ENCODE measurements at regions not wholly inside any gene's neighbourhood (a gene's known extent, or its start where the extent isn't known, plus 50 kb on each side); places are given as distances from the start of the nearest gene placed in this dataset.

DNA sequence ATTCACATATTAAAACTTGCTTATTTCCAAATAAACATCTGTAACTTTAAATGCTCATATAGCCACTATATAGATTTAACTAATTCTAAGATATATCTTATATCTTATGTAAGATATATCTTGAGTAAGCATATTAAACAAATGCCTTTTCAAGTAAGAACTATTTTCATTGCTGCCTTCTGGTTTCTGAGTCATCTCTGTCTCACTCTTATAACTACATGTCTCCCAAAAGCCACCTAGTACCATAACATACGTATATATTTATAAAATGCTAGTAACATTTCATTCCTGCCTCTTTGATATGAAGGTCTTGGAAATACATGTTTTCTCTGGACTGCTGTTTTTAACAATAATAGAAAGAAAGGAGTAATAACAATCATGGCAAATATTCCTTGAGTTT lies 429.5 kb downstream of the DTWD2 start:
- no peak for DNase-seq (ENCODE audit: low read depth)
- H3K4me3 ChIP-seq (ENCODE audit: low read depth, low read length), result no peak overlapping the region

DNA sequence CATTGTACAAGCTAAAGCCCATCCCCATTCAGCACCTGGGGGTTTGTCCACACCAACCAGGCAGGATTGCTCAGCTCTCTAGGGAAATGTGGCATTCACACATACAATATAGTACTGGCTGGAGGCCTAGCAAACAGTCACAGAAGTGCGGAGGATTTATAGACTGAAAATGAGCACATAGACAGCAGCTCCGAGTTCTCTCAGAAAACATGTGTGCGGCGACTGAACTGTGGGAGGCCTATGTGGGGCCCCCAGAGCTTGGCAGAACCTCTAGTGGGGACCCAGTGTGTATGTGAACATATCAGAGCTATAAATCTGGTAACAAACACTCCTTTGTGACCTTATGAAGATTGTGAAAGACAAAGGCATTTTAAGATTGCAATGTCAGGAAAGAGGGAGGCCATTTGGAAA lies 431.1 kb downstream of the DTWD2 start:
- DNase-seq (ENCODE audit: low read depth), result peak; percentile 87
- H3K4me3 ChIP-seq (ENCODE audit: low read depth, low read length), result no peak overlapping the region

DNA sequence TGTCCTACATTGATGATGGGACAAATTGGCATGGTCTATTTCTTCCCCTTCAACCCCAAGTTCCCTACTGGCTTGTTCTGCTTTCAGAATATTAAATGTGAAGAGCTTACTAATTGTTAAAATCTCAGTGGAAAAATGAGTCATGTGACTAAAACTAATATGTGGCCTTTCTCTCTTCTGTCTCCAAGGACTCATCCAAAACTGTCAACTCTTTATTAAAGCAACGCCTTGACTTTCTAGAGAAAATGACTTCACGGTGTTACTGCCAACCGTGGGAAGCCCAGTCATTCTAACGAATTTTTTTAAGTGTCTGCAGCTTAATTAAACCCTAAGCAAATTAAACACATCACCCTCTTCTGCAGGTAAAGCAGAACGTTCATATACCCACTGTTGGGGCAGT lies 431.6 kb downstream of the DTWD2 start:
- no peak for DNase-seq (ENCODE audit: low read depth)
- no peak overlapping the region for H3K4me3 ChIP-seq (ENCODE audit: low read depth, low read length)

DNA sequence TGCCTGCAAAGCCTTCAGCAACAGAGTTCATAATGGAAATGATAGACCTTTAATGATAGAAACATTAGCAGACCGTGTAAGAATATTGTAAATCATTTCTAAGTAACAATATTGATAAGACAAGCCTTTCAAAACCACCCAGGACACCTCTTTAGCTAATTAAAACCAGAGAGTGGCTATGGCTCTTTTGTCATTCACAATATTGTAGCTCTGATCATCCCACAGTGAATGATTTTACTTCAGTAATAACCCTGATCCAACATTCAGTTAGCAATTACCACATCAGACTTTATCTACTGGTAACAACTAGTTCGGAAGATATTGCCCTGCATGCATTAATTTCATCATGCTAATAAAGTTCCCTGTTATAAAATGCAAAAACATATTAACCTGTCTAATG lies 432.6 kb downstream of the DTWD2 start:
- DNase-seq (ENCODE audit: low read depth), result no peak
- H3K4me3 ChIP-seq (ENCODE audit: low read depth, low read length), result no peak overlapping the region

DNA sequence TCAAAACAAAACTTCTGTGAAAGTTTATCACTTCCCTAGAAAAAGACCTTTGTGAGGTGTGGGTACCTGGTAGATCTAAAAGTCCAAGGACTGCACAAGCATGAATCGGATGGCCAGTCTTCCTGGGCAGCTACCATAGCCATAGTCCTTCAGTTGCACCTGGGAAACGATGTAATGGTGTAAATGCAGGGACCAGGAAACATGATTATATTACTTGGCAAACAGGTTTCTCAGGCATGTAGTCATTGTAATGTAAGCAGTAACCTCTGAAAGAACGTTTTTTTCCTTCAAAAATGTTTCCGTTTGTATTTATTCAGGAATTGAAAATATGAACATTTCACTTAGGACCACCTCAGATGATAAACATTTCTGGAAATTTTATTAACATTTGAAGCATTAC lies 433.4 kb downstream of the DTWD2 start:
- H3K4me3 ChIP-seq (ENCODE audit: low read depth, low read length), result no peak overlapping the region
- no peak for DNase-seq (ENCODE audit: low read depth)

DNA sequence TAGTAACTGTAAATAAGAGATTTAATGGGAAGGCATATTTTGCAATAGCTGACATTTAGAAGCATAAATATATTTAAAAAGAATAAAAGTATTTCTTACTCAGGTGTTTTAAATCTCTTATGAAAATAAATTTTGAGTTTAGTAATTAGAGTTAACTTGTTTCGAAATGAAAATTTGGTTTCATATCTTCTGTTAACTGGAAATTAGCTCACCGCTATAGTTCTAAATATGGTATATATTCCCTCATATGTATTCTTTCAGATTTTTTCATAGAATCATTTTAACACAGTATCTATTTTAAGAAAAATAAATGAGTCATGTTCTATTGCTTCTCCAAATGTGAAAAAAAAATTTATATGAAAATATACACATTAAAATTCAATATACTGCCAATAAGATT lies 434.1 kb downstream of the DTWD2 start:
- no peak for DNase-seq (ENCODE audit: low read depth)
- H3K4me3 ChIP-seq (ENCODE audit: low read depth, low read length), result no peak overlapping the region

DNA sequence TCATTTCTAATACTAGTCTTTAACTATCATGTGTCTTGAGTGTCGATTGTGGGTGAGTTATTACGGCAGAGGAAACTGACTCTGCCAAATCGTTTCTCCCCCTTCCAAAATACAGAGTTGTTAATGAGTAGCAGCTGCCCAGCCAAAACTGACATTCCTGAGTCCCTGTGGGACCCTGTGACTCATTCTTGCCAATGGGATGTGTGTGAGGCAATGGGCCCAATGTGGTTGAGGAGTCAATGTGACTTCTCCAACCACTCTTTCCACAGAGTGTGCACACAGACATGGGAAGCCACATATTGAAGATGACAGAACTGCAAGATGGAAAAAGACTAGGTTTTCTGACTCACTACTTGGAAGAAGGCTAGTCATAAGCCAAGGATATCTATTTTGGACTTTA lies 434.7 kb downstream of the DTWD2 start:
- H3K4me3 ChIP-seq (ENCODE audit: low read depth, low read length), result no peak overlapping the region
- DNase-seq (ENCODE audit: low read depth), result peak; percentile 98

DNA sequence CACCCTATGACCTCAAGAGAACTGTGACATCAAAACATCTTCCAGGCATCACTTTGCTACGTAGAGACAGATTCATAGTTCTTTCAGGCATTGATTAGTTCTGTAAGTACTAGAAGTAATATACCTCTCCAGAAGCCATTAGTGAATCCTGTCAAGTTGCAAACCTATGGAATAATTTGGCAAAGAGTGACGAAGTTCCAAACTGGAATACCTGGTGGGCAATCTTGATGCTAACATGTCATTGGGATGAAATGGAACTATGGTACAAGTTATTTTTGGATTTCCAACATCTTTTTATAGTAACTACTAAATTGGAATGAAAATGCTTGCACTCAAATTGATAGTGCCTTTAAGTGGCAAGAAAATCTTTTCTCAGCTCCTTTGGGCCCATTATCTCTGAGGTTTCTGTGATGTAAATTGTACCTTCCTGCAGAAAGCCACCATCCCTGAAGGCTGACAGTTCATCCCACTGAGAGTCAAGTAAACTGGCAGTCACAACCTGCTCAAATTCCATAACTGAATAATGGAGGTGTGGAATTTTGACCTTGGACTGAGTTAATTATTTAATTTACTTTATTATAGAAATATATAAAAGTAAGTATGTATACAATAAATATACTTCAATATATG lies 435.5 kb downstream of the DTWD2 start:
- no peak overlapping the region for H3K4me3 ChIP-seq (ENCODE audit: low read depth, low read length)
- DNase-seq (ENCODE audit: low read depth), result no peak

DNA sequence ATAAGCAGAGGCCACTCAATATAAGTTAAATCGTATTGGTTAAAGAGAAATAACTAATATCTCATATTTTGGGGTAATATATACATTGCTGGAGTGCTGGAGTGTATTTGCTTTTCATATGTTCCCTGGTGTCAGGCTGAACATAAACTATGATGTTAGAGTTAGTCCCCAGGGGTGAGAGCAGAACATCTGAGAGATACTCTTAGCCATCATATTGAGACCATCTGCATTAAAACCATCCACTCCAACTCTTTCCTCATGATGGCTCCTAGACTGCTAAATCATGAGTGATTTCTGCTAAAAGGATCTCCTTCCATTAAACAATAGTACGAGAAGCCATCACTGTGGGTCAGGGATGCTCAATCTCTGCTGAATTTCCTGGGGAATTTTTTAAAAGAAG lies 436.2 kb downstream of the DTWD2 start:
- DNase-seq (ENCODE audit: low read depth), result no peak
- no peak overlapping the region for H3K4me3 ChIP-seq (ENCODE audit: low read depth, low read length)

DNA sequence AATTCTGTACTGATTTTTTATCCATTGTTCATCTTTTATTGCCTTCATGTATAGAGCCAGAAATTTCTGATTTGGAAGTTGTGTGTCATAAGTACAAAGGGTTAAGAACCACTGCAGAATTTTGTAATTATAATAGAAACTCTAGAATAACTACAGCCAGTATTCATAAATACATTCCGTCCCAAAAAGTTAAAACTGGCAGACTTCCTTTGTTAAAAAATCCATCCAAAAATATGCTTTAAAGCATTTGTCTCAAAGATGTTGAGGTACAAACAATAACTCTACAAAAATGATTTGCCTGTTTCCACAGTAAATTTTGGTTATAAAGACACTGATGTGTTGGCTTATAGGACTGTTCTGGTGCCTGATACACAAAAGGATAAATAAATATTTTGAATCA lies 436.6 kb downstream of the DTWD2 start:
- DNase-seq (ENCODE audit: low read depth), result no peak

DNA sequence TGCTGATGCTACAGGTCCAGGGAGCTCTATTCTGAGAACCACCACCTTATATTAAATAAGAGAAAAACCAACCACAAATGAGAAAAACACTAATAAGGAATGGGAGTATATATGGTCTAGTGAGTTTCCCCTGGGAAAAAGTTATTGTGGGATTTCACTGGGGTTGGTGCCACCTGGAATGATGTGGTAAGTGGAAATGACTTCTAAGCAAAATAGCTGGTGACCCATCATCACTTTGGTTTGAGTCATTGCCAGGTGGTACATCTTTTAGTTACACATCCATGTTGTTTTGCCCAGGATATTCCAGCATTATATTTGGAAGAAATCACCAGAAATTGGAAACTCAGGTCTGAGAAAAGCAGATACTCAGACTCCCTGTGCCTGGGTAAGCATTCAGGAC lies 437.3 kb downstream of the DTWD2 start:
- no peak for DNase-seq (ENCODE audit: low read depth)

More for the DNA sequence above, 436.6 kb downstream of the DTWD2 start:
- no peak overlapping the region for H3K4me3 ChIP-seq (ENCODE audit: low read depth, low read length)

DNA sequence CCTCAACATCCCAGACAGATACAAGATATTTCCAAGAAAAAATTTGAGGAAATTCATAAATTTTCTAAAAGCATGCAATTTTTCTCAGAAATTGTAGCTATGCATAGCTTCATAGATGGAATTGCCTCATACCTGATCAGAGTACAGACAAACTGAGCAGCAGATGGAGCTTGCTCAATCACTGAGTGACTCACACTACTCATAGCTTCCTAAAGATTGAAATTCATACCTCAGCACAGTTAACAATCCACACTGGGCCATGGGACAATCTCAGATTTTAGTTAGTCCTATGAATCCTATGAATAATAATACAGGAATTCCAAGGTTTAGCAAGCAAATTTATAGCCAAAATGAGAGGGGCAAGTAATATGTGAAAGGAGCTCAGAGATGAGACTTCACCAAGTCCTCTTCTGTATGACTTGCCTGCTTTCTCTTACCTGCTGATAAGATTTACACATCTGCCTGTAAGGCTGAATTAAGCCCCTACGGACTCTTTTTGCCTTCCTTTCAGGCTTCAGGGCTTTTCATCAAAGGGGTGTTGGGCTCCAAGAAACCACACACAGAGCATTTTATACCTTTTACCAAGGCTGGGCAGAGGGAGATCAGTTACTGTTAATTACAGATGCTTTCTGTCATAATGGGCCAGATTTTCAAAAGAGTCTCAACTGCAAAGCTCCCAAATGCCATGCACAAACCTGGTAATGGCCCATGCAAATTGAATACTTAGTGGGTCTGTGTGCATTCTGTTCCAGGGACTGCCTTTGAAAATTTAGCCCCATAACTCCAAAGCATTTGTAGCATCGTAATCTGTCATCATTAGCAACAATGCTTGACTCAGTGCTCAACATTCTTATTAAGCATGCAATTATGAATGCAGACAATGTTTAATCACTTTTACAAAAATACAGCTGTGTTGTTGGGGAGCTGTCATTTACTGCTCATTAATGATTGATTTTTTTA lies 439.3 kb downstream of the DTWD2 start:
- DNase-seq (ENCODE audit: low read depth), result peak; percentile 68
- H3K4me3 ChIP-seq (ENCODE audit: low read depth, low read length), result no peak overlapping the region

More for the DNA sequence above, 437.3 kb downstream of the DTWD2 start:
- H3K4me3 ChIP-seq (ENCODE audit: low read depth, low read length), result no peak overlapping the region

DNA sequence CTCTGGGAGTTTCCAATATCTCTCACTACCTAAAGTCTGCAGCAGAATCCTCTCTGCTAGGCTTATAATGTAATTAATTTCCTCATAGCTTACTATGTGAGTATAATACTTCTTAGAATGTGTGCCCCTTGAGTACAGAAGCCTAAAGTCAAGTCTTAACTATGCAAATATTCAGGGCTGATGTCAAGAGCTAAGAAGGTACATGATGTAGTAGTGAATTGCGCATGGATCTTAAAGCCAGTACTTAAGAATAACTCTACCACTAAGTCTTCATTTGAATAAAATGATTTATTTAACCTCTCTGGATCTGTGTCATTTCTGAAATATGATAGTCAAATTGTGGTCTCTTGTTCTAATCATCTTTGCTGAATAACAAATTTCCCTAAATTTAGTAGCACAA lies 442.9 kb downstream of the DTWD2 start:
- H3K4me3 ChIP-seq (ENCODE audit: low read depth, low read length), result no peak overlapping the region
- no peak for DNase-seq (ENCODE audit: low read depth)

DNA sequence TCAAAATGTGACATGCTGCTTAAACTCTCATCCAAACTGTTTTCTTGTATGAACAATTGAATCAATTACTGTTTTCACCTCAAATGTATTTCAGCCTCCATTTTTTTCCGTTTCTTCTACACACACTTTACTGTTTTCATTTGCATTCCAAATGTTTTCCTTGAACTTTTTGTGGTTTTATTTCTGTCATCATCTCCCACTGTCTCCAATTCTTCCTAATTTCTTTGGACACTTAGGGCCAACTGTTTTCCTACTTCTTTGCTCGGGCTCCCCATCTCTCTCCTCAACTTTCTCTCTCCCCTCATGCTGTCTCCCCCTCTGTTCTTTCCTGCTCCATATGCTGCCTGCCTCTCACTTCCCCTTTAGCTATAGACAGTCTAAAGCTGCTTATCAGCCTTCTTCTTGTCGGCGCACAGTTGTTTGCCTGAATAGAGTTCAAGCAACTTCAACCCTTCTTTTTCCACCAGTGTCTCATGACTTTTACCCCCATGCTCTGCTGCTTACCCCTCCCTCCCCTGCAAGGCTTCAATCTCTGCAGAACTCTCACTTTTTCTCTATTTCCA lies 443.4 kb downstream of the DTWD2 start:
- H3K4me3 ChIP-seq (ENCODE audit: low read depth, low read length), result no peak overlapping the region
- no peak for DNase-seq (ENCODE audit: low read depth)

DNA sequence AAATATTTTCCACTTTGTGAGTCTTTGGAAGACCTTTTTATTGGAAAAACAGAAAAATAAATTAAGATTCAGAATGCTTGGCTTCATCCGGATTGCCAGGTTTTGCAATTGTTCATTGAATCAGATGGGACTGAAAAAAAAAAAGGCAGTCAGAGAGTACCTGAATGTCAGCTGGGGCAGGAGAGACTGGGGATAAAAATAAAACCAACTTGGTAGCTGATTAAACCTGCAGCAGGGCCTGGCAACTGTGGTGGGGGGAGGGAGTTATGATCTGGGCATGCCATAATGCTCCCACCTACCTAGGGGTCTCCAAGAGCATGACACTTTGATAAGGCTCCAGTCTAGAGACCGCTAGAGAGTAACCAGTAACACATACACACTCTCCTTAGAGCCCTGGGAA lies 454.4 kb downstream of the DTWD2 start:
- DNase-seq (ENCODE audit: low read depth), result no peak

DNA sequence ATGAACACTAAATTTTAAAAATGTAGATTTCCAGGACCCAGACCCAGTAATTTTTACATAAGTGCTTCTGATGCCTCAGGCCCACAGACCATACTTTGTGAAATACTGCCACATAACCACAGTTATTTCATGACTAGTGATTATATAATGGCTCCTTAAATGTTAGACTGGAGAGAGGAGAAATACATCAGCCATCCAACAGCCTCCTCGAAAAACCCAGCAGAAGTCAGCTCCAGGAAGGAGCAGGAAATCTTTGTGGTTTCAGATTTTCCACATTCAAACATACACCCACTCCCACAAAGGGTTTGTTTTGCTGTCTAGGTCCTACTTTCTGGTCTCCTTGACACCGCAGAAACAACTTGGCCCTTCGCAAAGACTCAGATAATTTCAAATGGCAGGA lies 455.2 kb downstream of the DTWD2 start:
- H3K4me3 ChIP-seq (ENCODE audit: low read depth, low read length), result no peak overlapping the region
- no peak for DNase-seq (ENCODE audit: low read depth)

More for the DNA sequence above, 454.4 kb downstream of the DTWD2 start:
- H3K4me3 ChIP-seq (ENCODE audit: low read depth, low read length), result no peak overlapping the region

DNA sequence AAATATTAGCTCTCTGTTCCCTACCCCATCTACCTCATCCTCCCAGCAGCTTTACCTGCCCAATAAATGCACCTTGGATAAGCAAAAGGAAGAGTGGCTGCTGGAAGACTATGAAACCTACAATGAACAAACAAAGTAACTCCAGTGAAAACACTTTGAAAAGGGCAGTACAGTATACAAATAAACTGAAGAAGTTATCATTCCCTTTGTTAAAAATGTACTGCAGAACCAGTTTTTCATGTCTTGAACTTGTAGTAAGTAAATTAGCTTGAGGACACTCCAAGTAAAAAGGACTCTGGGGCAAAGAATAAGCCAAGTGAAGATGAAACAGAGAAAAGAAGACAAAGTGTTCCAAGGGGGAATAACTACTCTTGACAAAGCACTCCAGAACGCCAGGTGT lies 457.1 kb downstream of the DTWD2 start:
- DNase-seq (ENCODE audit: low read depth), result no peak
- H3K4me3 ChIP-seq (ENCODE audit: low read depth, low read length), result no peak overlapping the region

DNA sequence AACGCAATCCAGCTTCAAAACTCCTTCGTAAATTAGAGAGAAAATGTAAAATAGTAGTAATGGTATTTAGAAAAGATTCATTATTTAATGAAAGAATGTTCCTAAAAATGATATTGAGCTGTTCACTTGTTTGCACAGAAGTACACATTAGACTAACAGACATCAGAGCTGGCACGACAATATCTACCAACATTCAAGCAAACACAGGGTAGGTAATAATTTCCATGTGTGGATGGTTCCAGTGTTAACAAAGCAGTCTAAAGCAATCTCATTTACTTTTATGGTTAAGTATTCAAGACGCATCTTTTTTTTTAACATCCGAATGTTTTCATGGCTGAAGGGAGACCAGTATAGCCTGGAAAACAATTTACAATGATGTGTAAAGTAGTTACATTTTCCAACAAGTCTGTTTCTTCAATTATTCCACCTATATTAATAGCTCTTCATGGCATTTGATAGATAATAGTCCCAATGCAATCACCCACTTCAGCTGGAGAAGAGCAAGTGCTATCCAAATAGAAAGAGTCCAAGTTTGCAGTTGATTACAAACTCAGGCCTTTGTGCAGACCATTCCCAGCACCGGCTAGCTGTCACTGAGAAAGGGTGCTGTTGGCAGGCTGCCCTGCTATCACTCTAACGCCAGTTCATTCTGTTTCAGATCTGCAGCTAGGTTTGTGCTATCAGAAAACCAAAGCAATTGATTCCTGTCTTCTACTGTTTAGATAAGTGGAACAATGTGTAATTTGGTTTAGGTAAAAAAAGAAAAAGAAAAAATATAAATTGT lies 458.8 kb downstream of the DTWD2 start:
- no peak overlapping the region for H3K4me3 ChIP-seq (ENCODE audit: low read depth, low read length)
- DNase-seq (ENCODE audit: low read depth), result no peak

DNA sequence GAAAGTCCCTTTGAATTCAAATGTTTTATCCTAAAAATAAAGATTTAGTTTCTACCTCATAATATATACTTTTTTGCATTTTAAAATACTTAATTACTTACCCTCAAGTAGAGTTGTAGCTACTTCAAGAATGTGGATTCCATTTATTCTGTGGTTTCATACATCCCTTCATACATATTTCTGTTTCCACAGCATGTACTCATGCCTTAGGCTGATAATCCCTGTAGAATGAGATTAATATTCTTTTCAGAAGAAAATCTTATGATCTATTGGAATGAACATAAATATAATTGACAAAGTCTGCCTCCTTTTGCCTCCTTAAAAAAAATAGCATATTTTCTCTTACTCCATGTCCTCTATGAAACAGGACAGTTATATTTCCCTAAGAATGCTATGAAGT lies 465.7 kb downstream of the DTWD2 start:
- no peak overlapping the region for H3K4me3 ChIP-seq (ENCODE audit: low read depth, low read length)
- DNase-seq (ENCODE audit: low read depth), result no peak
